HG03139 (cell line): ENCODE measurements at regions not wholly inside any gene's neighbourhood (a gene's known extent, or its start where the extent isn't known, plus 50 kb on each side); places are given as distances from the start of the nearest gene placed in this dataset.

ENCODE experiments used
- ATAC-seq: cut with Tn5 transposase; IDR thresholded peaks from one replicate; pipeline ENCODE4 v1.9.1; 2021; ENCODE audit not compliant: unreplicated experiment

GRCh38 chr18:10300739-10301138 lies 153.7 kb upstream of the APCDD1 start:
- ATAC-seq, result no peak

GRCh38 chr18:10301831-10302483 lies 152.5 kb upstream of the APCDD1 start:
- ATAC-seq, result no peak

DNA sequence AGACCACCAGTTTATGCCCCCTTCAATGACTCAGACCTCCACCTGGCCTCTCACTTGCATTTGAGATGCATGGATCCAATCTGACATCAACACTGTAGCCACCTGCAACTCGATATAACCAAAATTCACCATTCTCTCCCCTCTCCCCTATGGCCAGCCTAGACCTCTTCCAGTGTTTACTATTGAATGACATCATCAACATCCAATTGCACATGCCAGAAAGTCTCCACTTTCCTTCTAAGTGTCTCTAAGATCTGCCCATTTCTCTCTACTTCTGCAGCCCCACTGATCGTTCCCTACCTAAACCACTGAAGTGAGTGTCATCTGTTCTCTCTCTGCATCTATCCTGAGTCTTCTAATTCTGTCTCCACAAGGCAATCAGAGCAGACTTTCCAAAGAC lies 151.3 kb upstream of the APCDD1 start:
- no peak for ATAC-seq

GRCh38 chr18:10304853-10305252 lies 149.6 kb upstream of the APCDD1 start:
- ATAC-seq, result no peak

- ATAC-seq, result no peak
Observed at GRCh38 chr18:10306779-10307178, 147.7 kb upstream of the APCDD1 start.

DNA sequence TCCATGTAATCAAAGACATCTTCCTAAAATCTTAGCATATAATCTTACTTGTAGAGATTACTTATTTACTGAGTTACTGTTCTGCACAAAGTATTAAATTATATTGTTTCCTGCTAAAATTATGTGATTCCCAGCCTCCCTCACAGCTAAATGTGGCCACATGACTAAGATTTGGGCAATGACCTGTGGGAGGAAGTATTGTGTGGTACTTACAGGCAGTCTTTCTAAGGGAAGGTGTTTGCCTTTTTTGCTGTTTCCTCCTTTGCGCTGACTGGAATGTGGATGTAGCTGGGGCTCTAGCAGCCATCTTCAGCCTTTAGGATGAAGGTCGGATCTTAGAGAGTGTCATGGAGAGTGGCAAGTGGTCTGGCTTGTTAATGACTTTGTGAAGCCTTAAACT lies 146.3 kb upstream of the APCDD1 start:
- no peak for ATAC-seq

DNA sequence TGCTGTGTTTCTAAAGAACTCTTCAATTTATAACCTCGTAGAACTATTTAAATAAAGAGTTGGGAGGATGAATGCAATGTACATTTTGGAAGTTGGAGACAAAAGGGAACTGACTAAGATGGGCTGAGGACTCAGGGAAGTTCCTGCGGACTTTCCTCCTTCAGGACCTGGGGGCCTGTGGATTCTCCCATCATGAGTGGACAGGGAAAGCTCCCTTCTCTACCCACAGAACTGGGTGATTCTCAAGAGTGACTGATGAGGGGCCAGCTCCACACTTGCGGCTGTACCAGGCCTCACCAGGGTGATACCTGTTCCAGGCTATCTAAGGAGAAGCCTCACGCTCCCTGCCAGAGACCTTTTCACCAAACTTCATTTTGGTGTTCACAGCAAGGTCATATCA lies 143.8 kb upstream of the APCDD1 start:
- no peak for ATAC-seq

DNA sequence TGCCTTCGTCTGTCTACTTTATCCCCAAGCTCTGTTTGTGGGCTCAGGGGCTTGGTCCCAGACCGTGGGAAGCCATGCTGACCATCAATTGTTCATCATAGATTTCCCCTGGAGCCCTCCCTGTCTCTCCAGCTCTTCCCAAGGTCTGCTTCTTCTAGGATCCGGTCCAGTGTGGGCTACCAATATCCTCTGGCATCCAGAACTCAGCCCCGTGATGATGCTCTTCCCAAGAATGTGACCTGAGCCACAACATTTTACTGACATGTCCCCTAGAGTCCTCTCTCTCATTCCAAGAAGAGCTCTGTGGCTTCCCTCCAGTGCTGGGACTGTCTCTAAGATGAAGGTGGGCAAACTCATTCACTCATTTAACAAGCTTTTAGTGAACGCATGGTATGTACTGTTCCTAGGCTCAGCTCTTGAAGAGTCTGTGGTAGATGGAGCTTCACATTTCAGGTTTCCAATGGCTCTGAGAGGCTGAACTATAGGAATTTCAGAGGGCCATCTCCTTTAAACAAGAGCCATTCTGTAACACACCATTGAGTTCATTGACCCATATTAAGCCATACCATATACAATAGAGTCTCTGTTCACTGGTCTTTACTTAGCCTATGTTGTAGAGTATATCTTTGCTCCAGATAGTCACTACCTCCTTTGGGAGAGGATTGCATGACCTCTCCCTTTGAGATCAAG lies 142.0 kb upstream of the APCDD1 start:
- ATAC-seq, result no peak

DNA sequence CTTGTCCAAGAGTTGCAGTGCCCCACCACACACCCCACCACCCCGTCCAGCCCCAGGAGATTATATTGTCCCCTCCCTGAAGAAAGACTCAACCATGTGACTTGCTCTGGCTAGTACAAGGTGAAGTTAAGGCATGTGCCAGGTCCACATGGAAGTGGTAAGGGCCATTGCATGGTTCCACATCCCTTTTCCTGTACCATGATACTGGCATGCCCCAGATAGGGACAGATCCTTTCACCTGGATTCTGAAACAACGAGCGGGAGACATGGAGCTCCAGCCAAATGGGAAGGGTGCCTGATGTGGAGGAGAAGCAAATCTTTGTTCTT lies 141.5 kb upstream of the APCDD1 start:
- ATAC-seq, result no peak

GRCh38 chr18:10314066-10314465 lies 140.4 kb upstream of the APCDD1 start:
- no peak for ATAC-seq

GRCh38 chr18:10315522-10315921 lies 138.9 kb upstream of the APCDD1 start:
- ATAC-seq, result no peak

- no peak for ATAC-seq
Observed at GRCh38 chr18:10316778-10317177, 137.7 kb upstream of the APCDD1 start.

GRCh38 chr18:10317864-10318690 lies 136.4 kb upstream of the APCDD1 start:
- ATAC-seq, result no peak

- no peak for ATAC-seq
Observed at GRCh38 chr18:10318691-10318970, 135.8 kb upstream of the APCDD1 start.

GRCh38 chr18:10319026-10319425 lies 135.4 kb upstream of the APCDD1 start:
- no peak for ATAC-seq

- no peak for ATAC-seq
Observed at GRCh38 chr18:10319914-10320600, 134.4 kb upstream of the APCDD1 start.

DNA sequence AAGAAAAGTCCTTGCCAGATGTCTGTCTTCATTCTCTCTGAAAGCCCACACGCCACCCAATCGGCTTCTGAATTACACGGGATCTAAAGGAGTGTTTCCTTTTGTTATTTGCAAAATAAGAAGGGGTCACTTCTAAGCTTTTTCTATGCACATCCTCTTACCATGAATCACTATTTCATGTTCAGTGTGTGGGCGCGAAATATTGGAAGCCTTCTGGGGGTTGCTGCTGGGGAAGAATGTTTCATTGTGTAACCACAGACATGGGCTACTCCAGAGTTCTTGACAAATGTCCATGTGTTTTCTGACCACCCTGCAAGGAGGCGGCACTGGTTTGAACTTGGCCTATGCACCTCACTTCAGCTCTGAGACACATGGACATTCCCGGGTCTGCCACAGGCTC lies 133.6 kb upstream of the APCDD1 start:
- no peak for ATAC-seq

DNA sequence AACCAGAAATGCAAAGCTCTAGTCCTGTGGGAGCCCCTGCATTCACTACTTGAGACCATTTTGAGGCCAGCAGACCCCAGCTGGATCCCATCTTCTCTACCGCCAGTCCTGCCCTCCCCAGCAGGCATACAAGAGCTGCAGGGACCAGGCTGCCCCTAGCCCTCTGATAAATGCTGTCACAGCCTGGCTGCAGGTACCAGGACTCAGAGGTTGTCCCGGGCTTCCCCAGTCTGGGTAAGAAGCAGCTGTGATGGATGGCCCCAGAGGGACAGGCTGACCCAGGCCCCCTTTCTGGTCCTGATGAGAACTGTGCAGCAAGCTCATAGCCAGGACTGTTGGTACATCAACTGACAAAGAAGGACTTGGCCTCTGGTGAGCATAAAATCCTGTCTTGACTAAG lies 132.9 kb upstream of the APCDD1 start:
- ATAC-seq, result no peak

DNA sequence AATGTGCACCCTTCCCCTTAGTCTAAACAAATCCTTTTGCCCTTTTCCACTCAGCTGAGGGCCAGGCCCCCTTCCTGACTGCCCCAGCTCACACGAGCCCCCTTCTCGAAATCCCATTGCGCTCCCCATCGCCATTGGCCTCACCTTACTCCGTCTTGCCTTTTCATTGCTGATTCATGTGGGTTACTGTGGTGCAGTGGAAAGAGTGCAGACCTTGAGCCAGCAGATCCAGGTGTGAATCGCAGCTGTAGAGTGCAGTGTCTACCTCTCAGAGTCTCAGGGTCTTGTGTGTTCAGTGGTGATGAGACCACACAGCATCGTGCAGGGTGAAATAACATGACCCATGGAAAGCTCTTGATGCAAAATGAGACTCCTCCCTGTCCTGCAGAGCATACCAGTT lies 132.4 kb upstream of the APCDD1 start:
- no peak for ATAC-seq

GRCh38 chr18:10322435-10322834 lies 132.0 kb upstream of the APCDD1 start:
- no peak for ATAC-seq

DNA sequence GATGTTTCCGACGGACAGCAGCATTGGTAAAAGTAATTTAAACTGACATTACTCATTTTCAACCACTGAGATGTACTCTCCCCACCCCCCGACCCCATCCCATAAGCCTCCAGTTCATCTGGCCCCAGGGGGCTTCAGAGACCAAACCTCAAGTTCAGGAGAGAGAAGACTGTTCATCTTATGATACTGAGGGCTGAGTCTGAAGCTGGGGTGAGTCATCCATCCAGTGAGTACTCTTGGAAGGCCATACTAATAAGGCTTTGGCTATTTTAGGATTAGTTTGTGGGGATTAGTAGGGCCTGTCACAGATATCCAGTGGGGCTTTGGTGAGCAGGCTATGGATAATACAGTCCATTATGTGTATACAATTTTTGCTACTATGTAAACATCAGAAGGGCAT lies 125.3 kb upstream of the APCDD1 start:
- ATAC-seq, result no peak

GRCh38 chr18:10330428-10330827 lies 124.0 kb upstream of the APCDD1 start:
- no peak for ATAC-seq
